Neuronal stem cell (in vitro differentiated cells): ENCODE measurements at regions not wholly inside any gene's neighbourhood (a gene's known extent, or its start where the extent isn't known, plus 50 kb on each side); places are given as distances from the start of the nearest gene placed in this dataset.

Experiments used
- DNase-seq: peaks from one replicate; pipeline ENCODE4 v3.0.0-alpha.2; 2013; ENCODE audit warnings: low spot score
- H2AFZ ChIP-seq: one replicate; pipeline ENCODE4 v1.6.1; 2013; ENCODE audit warnings: mild to moderate bottlenecking, low read length, inconsistent platforms
- H2AK5ac ChIP-seq: 2 replicates; pipeline ENCODE4 v1.6.1; 2013; ENCODE audit warnings: low read depth, mild to moderate bottlenecking, inconsistent platforms, low read length, moderate library complexity, mixed read lengths
- H2BK120ac ChIP-seq: 2 replicates; pipeline ENCODE4 v1.6.1; 2013; ENCODE audit warnings: low read depth, mild to moderate bottlenecking, inconsistent platforms, low read length, moderate library complexity, mixed read lengths
- H2BK12ac ChIP-seq: one replicate; pipeline ENCODE4 v1.6.1; 2013; ENCODE audit warnings: low read length, inconsistent platforms
- H2BK15ac ChIP-seq: 2 replicates; pipeline ENCODE4 v1.6.1; 2013; ENCODE audit warnings: mild to moderate bottlenecking, low read length, inconsistent platforms, mixed read lengths
- H2BK5ac ChIP-seq: one replicate; pipeline ENCODE4 v1.6.1; 2013; ENCODE audit warnings: inconsistent platforms, mild to moderate bottlenecking, low read length, moderate library complexity
- H3K14ac ChIP-seq: one replicate; pipeline ENCODE4 v1.6.1; 2013; ENCODE audit warnings: low read length, inconsistent platforms
- H3K18ac ChIP-seq: 2 replicates; pipeline ENCODE4 v1.6.1; 2013; ENCODE audit warnings: low read length, inconsistent platforms
- H3K23ac ChIP-seq: 2 replicates; pipeline ENCODE4 v1.6.1; 2013; ENCODE audit warnings: low read depth, mild to moderate bottlenecking, mixed read lengths, low read length, inconsistent platforms; ENCODE audit not compliant: poor library complexity
- H3K27ac ChIP-seq: replicated peaks from 3 replicates; pipeline ENCODE4 v1.5.1; 2013; ENCODE audit warnings: low read length, inconsistent platforms
- H3K27me3 ChIP-seq, 3 experiments: 2 replicates each; pipeline ENCODE4 v1.6.1; 2013; ENCODE audit warnings: low read length in 3 of 3, mild to moderate bottlenecking in 2 of 3, inconsistent platforms in 1 of 3, low read depth in 1 of 3, mixed read lengths in 1 of 3, moderate library complexity in 1 of 3; ENCODE audit not compliant: control insufficient read depth in 3 of 3, insufficient read depth in 3 of 3
- H3K36me3 ChIP-seq, 2 donors: replicated peaks in 1 of 2; 2 replicates each; pipeline ENCODE4 v1.6.1; 2013; ENCODE audit warnings: low read length in 2 of 2; ENCODE audit not compliant: control insufficient read depth in 2 of 2, insufficient read depth in 2 of 2
- H3K4ac ChIP-seq: 2 replicates; pipeline ENCODE4 v1.6.1; 2013; ENCODE audit warnings: inconsistent platforms, mild to moderate bottlenecking, low read length, moderate library complexity
- H3K4me1 ChIP-seq, 2 donors: 1 replicate in 1 of 2; 2 replicates in 1 of 2; pipeline ENCODE4 v1.6.1; 2013; ENCODE audit warnings: low read length in 2 of 2, low read depth in 1 of 2; ENCODE audit not compliant: control insufficient read depth in 2 of 2, insufficient read depth in 1 of 2
- H3K4me2 ChIP-seq: one replicate; pipeline ENCODE4 v1.6.1; 2013; ENCODE audit warnings: mild to moderate bottlenecking, low read length, inconsistent platforms; ENCODE audit not compliant: insufficient read depth, poor library complexity, severe bottlenecking
- H3K4me3 ChIP-seq, 2 donors: 2 replicates each; pipeline ENCODE4 v1.5.1; 2013; ENCODE audit warnings: low read length in 2 of 2, mild to moderate bottlenecking in 2 of 2, inconsistent platforms in 1 of 2, moderate library complexity in 1 of 2
- H3K79me1 ChIP-seq: one replicate; pipeline ENCODE4 v1.6.1; 2013; ENCODE audit warnings: low read depth, mild to moderate bottlenecking, inconsistent platforms, low read length, moderate library complexity
- H3K9ac ChIP-seq: one replicate; pipeline ENCODE4 v1.6.1; 2013; ENCODE audit warnings: mild to moderate bottlenecking, low read depth, low read length, inconsistent platforms; ENCODE audit not compliant: poor library complexity
- H3K9me3 ChIP-seq, 2 donors: replicated peaks in 1 of 2; 2 replicates each; pipeline versions ENCODE3 to v1.6.1; 2013; ENCODE audit warnings: low read length in 2 of 2, mild to moderate bottlenecking in 2 of 2, inconsistent platforms in 1 of 2, low read depth in 1 of 2, mixed read lengths in 1 of 2, moderate library complexity in 1 of 2; ENCODE audit not compliant: control insufficient read depth in 2 of 2, insufficient read depth in 1 of 2
- H4K8ac ChIP-seq: one replicate; pipeline ENCODE4 v1.6.1; 2013; ENCODE audit warnings: low read depth, mild to moderate bottlenecking, inconsistent platforms, low read length, moderate library complexity
- H4K91ac ChIP-seq: one replicate; pipeline ENCODE4 v1.6.1; 2013; ENCODE audit warnings: low read length, low read depth, mild to moderate bottlenecking, inconsistent platforms; ENCODE audit not compliant: poor library complexity
- WGBS, 2 donors: extraction: QIAGEN DNeasy Blood & Tissue Kit; methylation state at CpG; one replicate each; pipeline ENCODE4 v1.1.7; 2013; ENCODE audit warnings: missing lambda C conversion rate in 2 of 2, mixed read lengths in 1 of 2; ENCODE audit not compliant: insufficient read length in 2 of 2, insufficient replicate concordance in 1 of 2; ENCODE audit errors: extremely low coverage in 2 of 2; 5-methylcytosine and 5-hydroxymethylcytosine counted together

- DNase-seq = no peak
- Histone ChIP-seq H3K4ac (no peak overlapping the region), H3K27me3 (no peaks in the 10 kb centered on the region), H3K27ac (no peak overlapping the region), H4K8ac (no peak overlapping the region), H3K23ac (no peak overlapping the region), H2BK5ac (no peak overlapping the region), H3K4me1 (no peaks in the 10 kb centered on the region), H3K18ac (no peak overlapping the region), H2BK15ac (no peak overlapping the region), H3K9me3 (no peaks in the 10 kb centered on the region), H2BK12ac (no peak overlapping the region), H3K4me2 (no peak overlapping the region), H2AFZ (no peak overlapping the region), H3K79me1 (no peaks in the 10 kb centered on the region), H2AK5ac (no peak overlapping the region), H3K36me3 (no peaks in the 10 kb centered on the region), H4K91ac (no peak overlapping the region), H3K14ac (no peak overlapping the region), H3K4me3 (no peak overlapping the region), H2BK120ac (no peak overlapping the region), H3K9ac (no peak overlapping the region)
- WGBS, 2 donors = no CpG with 5 or more reads among the region's 4 CpGs
These were observed 634.7 kb upstream of the AUTS2 start for GRCh38 chr7:68963552-68963951.

DNA sequence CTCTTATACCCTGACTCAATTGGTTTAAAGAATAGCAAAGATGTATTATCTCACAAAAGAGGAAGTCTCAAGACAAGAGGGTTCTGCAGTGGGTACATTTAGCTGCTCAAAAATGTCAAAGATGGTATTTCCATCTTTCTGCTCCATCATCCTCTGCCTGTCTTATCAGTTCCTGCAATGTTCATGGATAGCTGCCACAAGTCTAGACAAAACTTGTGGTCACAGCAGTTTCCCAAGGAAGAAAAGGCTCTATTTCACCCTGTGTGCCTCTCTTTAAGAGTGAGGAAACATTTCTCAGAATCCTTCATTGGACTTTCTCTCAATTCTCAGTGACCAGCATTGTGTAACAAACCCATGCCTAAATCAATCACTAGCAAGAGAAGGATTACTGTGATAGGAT, 634.2 kb upstream of the AUTS2 start:
- no peak overlapping the region for H3K27ac ChIP-seq

GRCh38 chr7:68965351-68965750, 632.9 kb upstream of the AUTS2 start:
- Histone ChIP-seq H2BK15ac (no peak overlapping the region), H3K4me2 (no peak overlapping the region), H3K14ac (no peak overlapping the region), H3K4me3 (no peak overlapping the region), H2BK120ac (no peak overlapping the region), H3K4me1 (no peaks in the 10 kb centered on the region), H3K27ac (no peak overlapping the region), H2BK5ac (no peak overlapping the region), H3K4ac (no peak overlapping the region), H2AK5ac (no peak overlapping the region), H3K9ac (no peak overlapping the region), H3K36me3 (no peaks in the 10 kb centered on the region), H3K27me3 (no peaks in the 10 kb centered on the region), H3K23ac (no peak overlapping the region), H4K91ac (no peak overlapping the region), H3K9me3 (no peaks in the 10 kb centered on the region), H3K18ac (no peak overlapping the region), H4K8ac (no peak overlapping the region), H3K79me1 (no peaks in the 10 kb centered on the region), H2AFZ (no peak overlapping the region), H2BK12ac (no peak overlapping the region)
- WGBS, 2 donors = no CpG with 5 or more reads among the region's 3 CpGs
- DNase-seq = no peak

More for the DNA sequence above, 634.2 kb upstream of the AUTS2 start:
- Histone ChIP-seq H3K23ac (no peak overlapping the region), H3K4me3 (no peak overlapping the region), H3K36me3 (no peaks in the 10 kb centered on the region), H4K91ac (no peak overlapping the region), H3K14ac (no peak overlapping the region), H4K8ac (no peak overlapping the region), H3K4me1 (no peaks in the 10 kb centered on the region), H2BK15ac (no peak overlapping the region), H2AFZ (no peak overlapping the region), H3K79me1 (no peaks in the 10 kb centered on the region), H3K27me3 (no peaks in the 10 kb centered on the region), H3K9ac (no peak overlapping the region), H3K4ac (no peak overlapping the region), H3K4me2 (no peak overlapping the region), H2BK12ac (no peak overlapping the region), H3K18ac (no peak overlapping the region), H2AK5ac (no peak overlapping the region), H3K9me3 (no peaks in the 10 kb centered on the region), H2BK120ac (no peak overlapping the region), H2BK5ac (no peak overlapping the region)
- DNase-seq = no peak

DNA sequence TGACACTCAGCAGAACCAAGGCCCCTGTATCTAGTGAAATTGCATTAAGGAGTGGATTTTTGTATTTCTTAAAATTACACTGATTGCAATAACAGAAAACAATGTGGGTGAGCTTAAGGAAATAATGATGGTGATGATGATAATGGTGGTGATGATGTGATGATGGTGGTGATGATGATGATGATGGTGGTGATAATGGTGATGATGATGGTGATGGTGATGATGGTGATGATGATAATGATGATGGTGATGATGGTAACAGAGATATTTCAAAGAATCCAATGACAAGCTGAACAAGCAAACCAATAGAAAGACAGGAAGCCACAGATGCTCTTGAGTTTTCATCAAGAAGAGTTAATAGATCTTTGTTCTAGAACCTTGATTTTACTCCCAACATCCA, 630.7 kb upstream of the AUTS2 start:
- H3K14ac ChIP-seq = no peak overlapping the region
- no peak overlapping the region for H2AK5ac ChIP-seq
- no peaks in the 10 kb centered on the region for H3K4me1 ChIP-seq
- no peaks in the 10 kb centered on the region for H3K27me3 ChIP-seq
- H4K91ac ChIP-seq = no peak overlapping the region
- no peaks in the 10 kb centered on the region for H3K36me3 ChIP-seq
- no peak overlapping the region for H2AFZ ChIP-seq
- no peak overlapping the region for H3K23ac ChIP-seq
- no peak overlapping the region for H2BK12ac ChIP-seq
- no peaks in the 10 kb centered on the region for H3K9me3 ChIP-seq
- no peaks in the 10 kb centered on the region for H3K79me1 ChIP-seq
- no peak overlapping the region for H2BK5ac ChIP-seq
- DNase-seq = no peak
- H3K27ac ChIP-seq = no peak overlapping the region
- H2BK120ac ChIP-seq = no peak overlapping the region
- no peak overlapping the region for H3K4me2 ChIP-seq
- H3K4ac ChIP-seq = no peak overlapping the region
- no peak overlapping the region for H3K4me3 ChIP-seq
- no peak overlapping the region for H4K8ac ChIP-seq
- H3K18ac ChIP-seq = no peak overlapping the region
- no peak overlapping the region for H3K9ac ChIP-seq
- H2BK15ac ChIP-seq = no peak overlapping the region
